GM19099 (cell line): ENCODE measurements at regions not wholly inside any gene's neighbourhood (a gene's known extent, or its start where the extent isn't known, plus 50 kb on each side); places are given as distances from the start of the nearest gene placed in this dataset.

Experiments used
- POLR2A ChIP-seq: IDR thresholded peaks from 3 replicates; pipeline ENCODE4 v1.6.1; 2011; ENCODE audit warnings: low read depth; ENCODE audit not compliant: insufficient read length; ENCODE audit errors: extremely low read depth

- TF ChIP-seq POLR2A, result no peak
Observed at GRCh38 chr10:31678575-31679516, 249.8 kb downstream of the ARHGAP12 start.

- no peak for TF ChIP-seq POLR2A
Observed at GRCh38 chr10:31678139-31678536, 250.5 kb downstream of the ARHGAP12 start.

- TF ChIP-seq POLR2A, result no peak
Observed at GRCh38 chr10:31677195-31678138, 251.2 kb downstream of the ARHGAP12 start.

- TF ChIP-seq POLR2A, result no peak
Observed at GRCh38 chr10:31675726-31676125, 252.9 kb downstream of the ARHGAP12 start.

- TF ChIP-seq POLR2A, result no peak
Observed at GRCh38 chr10:31669357-31669756, 259.3 kb downstream of the ARHGAP12 start.

GRCh38 chr10:31668326-31668725 is 260.3 kb downstream of the ARHGAP12 start:
- TF ChIP-seq POLR2A, result no peak

- TF ChIP-seq POLR2A, result no peak
Observed at GRCh38 chr10:31664803-31665202, 263.8 kb downstream of the ARHGAP12 start.

GRCh38 chr10:31660300-31660699 is 268.3 kb downstream of the ARHGAP12 start:
- no peak for TF ChIP-seq POLR2A

- no peak for TF ChIP-seq POLR2A
Observed at GRCh38 chr10:31659665-31660064, 269.0 kb downstream of the ARHGAP12 start.

GRCh38 chr10:31657434-31657872 is 271.2 kb downstream of the ARHGAP12 start:
- no peak for TF ChIP-seq POLR2A

GRCh38 chr10:31656851-31657433 is 271.7 kb downstream of the ARHGAP12 start:
- no peak for TF ChIP-seq POLR2A

- no peak for TF ChIP-seq POLR2A
Observed at GRCh38 chr10:31652038-31652437, 276.6 kb downstream of the ARHGAP12 start.

GRCh38 chr10:31650010-31650409 is 278.6 kb downstream of the ARHGAP12 start:
- TF ChIP-seq POLR2A, result no peak

GRCh38 chr10:31648966-31649365 is 279.7 kb downstream of the ARHGAP12 start:
- no peak for TF ChIP-seq POLR2A

GRCh38 chr10:31647861-31648260 is 280.8 kb downstream of the ARHGAP12 start:
- no peak for TF ChIP-seq POLR2A
